DMS153 (cell line): ENCODE measurements at regions not wholly inside any gene's neighbourhood (a gene's known extent, or its start where the extent isn't known, plus 50 kb on each side); places are given as distances from the start of the nearest gene placed in this dataset.
A peak's percentile ranks its signal among the peaks of the same experiment; 100 is the strongest.
"Not testable (repeated sequence)": the region's sequence is repeated elsewhere in the genome, so short reads cannot be mapped to it uniquely, and the experiment has no call there.

Source experiments
- DNase-seq: peaks from one replicate; lab custom pipeline; 2025; lab: John Stamatoyannopoulos, UW

DNA sequence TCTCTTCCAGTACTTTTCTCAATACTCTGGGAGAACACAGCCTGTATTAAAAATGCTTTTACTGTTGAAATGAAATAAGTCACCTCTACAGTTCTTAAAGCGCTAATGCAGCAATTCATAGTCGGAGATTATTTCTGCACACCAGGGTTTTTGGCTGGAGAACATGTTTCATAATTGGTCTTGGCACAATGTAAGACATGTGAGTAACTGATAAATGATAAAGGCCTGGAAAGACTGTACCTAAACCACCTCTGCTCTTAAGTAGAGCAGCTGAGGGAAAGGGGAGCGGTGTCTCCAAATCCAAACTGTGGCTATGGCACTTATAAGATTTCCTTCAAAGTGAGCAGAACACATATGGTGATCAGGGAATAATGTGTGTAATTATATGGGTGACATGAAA lies 390.3 kb upstream of the MBL2 start:
- DNase-seq: no peak

DNA sequence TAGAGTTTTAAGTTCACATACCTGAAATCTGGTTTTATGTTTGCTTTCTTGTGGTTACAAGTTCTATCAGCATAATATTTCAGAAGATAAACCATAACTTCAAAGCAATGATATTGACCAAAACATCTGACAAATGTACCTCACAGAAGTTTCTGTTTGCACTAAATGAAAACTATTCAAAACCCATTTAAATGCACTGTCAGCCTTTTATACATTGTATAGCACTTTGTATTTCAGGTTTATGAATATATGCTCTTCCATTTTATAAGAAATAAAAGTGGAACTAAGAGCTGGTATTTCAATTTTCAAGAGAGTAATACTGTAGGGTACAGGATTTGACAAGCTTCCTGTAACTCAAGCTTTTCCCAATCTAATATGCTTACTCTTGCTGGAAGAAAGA lies 388.6 kb upstream of the MBL2 start:
- DNase-seq: no peak

DNA sequence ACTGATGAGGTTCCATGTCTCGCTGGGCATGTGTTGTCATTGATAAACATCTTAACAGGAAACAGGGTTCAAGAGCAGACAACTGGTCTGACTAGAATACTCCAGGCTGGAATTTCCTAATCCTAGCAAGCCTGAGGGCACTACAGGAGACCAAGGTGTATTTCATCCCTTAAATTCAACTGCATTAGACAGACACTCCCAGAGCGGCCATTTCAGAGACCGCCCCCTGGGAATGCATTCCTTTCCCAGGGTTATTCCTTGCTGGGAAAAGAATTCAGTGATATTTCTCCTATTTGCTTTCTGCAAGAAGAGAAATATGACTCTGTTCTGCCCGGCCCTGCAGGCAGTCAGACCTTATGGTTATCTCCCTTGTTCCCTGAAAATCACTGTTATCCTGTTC lies 383.1 kb upstream of the MBL2 start:
- DNase-seq: not testable (repeated sequence)

DNA sequence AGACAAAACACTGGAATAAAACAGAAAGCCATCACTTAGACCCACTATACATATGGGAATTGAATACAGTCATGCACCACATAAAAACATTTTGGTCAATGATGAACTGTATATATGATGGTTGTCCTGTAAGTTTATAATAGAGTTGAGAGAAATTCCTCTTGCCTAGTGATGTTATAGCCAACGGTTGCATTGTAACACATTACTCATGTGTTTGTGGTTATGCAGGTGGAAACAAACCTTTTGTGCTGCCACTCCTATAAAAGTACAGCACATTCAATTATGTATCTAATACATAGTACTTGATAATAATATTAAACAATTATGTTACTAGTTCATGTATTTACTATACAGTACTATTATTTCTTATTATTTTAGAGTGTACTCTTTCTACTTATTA lies 381.2 kb upstream of the MBL2 start:
- no peak for DNase-seq

DNA sequence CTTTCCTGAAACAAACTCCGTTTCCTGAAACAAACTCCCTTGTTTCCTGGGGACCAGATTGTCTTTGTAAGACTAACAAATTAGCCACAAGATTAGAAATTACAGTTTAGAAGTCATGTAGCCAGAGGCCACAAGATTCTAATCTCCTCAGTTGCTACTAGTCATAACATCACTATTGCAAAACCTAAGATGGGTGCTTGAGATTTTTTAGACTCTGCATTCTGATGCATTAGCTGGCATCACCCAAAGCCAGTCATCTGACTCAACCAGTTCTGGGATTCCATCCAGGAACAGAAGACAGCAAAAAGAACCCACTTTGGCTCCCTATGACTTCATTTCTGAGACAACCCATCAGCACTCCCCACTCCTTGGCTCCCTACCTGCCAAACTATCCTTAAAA lies 367.9 kb upstream of the MBL2 start:
- no peak for DNase-seq

DNA sequence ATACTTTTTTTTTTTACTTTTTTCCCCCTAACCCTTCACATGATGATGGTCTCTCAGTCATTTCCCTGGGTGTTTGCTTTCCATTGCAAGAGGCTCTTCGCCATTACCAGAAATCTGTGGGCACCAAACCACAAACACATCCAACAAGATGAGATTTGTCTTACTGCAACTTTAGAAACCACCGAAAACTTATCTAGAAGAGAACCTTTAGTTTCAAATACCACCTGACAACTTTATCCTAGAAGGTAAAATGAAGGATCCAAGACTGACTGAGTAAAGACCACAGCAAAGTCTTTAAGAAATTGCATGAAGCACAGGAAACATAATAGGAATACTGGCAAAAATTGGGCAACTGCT lies 363.3 kb upstream of the MBL2 start:
- no peak for DNase-seq

DNA sequence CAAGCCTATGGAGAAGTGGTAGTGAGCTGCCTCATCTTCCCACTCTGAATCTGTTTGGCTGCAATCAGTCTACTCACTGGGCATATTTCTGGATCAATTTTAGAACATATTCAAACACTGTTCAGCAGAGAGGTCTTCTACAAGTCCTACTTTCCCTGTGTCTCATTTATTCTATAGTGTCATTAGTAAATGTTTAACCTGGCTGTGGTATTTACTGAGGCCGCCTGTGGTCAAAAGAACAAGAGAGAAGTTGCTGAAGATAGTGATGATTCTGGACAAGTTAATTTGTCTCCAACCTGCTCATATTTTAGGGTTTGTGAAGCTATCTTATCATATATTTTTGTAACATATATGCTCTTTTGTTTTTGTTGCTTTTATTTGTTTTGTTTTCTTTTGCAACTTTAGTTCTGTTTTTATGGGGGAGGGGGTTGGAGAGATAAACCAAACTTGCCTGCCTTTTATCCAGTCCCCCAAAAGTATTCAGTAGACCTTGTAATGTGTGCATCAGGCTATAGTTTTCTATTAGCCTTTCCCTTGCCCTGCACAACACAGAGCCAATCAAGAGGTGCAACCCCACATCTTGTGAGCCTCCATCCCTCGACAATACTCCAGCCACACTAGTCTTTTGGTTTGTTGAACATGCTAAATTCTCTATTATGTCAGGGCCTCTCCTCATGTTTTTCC lies 362.8 kb upstream of the MBL2 start:
- DNase-seq: no peak

DNA sequence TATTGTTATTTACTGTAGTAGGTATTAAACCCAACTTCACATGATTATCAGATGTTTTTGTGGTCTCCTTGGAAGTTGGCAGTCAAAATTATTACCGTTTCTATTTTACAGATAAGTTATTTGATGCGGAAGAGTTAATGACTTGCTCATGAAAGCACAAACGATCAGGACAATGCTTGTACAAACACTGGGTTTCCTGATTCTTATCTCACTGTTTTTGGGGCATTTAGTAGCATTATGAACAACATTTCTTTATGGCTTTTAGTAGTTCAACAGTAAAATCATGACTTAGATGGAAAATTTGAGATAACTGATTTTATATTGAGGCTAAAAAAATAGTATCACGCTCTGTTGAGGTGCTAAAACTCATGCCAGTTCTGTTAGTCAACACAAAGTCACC lies 361.5 kb upstream of the MBL2 start:
- no peak for DNase-seq

DNA sequence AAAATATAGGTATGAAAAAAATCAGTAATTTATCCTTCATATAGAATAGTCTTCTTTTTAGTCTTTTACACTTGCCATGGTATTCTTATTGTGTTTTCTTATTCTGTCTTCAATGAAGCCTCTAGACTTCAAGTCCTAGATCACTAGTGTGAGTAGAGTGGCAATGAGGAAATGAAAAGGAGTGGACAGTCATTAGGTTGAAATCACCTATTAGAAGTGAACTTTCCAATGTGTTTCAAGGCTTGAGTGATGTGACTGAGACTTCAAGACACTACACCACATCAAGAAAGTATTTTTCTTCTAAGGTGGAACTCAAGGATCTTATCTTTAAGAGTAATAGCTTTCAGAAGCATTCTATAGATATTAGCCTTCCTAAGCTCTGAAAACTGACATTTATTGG lies 357.8 kb upstream of the MBL2 start:
- DNase-seq: no peak

DNA sequence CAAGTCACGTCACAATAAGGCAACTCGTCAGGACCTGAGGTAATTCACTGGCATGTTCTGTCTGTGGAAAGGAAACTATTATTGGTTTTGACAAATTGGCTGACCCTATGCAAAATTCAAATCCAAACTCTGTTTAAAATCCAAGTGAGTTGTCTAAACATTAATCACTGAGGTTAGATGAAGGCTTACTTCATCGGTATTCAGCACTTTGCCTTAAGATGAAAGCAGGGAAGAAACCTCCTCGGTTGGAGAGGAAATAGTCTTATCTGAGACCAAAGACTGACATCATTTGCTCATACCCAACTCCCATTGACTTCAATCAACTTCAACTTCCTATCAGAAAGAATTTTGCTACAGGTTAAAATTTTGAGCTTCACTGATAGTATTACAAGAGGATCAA lies 355.1 kb upstream of the MBL2 start:
- DNase-seq: no peak

DNA sequence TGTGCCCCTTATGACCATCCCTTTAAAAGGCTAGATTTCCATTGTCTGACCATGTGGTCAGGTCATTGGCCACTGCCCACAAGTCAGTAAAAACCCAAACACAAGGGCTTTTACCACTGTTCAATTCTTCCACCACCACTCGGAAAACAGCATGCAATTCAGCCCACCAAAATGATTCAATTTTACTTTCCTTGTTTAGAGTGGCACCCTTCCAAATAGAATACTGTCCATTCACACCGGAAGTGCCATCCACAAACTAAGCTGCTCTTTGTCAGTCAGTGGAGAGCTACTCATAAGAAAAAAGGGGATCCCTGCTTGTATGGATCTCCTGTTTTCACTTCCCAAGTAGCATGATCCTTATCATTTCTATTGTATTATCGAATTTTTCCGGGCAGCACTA lies 350.7 kb upstream of the MBL2 start:
- no peak for DNase-seq

DNA sequence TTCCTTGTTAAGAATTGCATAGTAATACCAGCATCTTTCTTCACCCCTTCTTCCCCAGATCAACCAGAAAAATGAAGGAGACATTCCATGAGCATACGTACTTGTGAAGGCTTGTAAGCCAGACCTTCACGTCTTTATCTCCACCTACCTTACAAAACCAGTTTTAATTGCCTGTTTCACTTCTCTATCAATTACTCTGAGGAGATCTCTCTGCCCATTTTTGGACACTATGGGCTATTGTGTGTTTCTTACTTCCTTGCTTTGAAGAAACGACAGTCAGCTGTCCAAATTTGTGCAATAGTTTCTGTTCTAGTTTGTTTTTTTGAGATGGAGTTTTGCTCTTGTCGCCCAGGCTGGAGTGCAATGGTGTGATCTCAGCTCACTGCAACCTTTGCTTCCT lies 349.7 kb upstream of the MBL2 start:
- DNase-seq: no peak

DNA sequence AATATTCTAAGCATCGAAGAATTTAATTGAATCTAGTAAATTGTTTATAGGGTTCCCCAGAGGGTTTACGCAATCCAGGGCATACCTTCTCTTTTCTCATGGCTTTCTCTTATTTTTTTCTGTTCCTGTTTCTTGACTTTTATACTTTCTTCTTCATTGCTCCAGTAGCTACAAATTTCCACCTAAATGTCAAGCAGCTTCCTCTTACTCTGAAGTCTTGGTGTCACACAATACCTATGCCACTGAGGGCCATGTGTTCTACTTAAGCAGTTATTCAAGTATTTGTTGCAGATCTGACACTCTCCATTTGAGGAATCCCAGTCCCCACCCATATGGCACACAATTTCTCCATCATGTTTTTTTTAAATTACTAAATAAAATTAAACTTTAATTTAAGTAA lies 343.1 kb upstream of the MBL2 start:
- DNase-seq: no peak

DNA sequence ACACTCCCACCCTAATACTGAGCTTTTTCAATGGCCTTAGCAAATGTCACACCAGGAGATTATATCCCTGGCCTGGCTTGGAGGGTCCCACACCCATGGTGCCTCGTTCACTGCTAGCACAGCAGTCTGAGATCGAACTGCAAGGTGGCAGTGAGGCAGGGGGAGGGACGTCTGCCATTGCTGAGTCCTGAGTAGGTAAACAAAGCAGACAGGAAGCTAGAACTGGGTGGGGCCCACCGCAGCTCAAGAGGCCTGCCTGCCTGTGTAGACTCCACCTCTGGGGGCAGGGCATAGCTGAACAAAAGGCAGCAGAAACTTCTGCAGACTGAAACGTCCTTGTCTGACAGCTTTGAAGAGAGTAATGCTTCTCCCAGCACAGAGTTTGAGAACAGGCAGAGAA lies 338.9 kb upstream of the MBL2 start:
- DNase-seq: peak; percentile 2

DNA sequence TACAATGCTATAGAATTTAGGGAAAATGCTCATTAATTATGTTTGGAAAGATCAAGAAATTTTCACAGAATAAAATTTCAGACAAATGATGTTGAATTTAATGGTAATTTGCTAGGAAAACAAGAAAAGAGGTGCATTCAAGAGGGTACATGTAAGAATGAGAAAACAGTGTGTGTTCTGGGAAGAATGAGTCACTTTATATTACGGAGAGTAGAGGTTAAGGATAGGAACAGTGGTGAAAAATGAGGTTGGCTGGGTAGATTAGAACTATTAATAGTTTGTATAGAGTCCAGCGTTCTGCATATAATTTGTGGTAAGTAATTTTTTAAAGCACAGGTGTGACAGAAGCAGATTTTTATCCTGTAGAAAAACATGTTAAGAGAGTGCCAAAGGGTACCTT lies 336.7 kb upstream of the MBL2 start:
- DNase-seq: no peak

DNA sequence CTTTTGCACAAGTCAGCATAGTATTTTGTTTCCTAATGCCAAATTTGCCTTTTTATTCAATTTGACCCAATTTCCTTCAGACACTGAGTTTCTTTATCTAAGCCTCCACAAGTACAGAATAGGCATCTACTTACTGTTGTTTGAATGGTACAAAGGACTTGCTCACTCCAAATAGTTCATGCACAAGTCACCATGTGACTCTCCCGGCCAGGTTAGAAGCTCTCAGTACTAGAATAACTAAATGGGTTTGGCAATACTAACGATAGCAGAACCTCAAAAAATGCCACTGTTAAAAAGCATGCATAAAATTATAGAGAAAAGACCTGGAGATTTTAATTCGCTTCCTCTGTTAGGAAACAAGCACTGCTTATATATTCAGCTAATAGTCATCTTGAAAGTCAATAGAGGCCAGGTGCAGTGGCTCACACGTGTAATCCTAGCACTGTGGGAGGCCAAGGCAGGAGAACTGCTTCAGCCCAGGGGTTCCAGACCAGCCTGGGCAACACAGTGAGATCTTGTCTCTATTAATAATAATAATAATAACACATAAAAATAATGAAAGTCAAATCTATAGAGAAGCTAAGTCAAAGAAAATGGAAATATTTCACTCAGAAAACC lies 335.8 kb upstream of the MBL2 start:
- no peak for DNase-seq

DNA sequence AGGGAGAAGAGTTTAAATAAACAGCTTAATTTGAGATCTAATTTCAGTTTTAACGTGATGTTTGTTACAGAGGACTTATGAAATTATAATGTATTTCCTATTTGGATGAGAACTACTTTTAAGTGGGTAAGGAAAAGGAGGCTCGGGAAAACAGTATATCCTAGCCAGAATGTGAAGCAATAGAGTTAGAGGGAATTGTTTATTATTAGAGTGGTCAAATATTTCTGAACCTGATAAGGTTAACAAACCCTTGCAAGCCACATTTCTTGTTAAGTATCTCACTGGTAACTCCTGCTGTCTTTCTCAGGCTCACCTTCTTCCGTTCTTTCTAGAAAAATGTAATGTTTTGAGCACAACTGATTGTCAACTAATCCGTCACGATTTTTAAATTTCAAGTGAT lies 335.1 kb upstream of the MBL2 start:
- DNase-seq: no peak

DNA sequence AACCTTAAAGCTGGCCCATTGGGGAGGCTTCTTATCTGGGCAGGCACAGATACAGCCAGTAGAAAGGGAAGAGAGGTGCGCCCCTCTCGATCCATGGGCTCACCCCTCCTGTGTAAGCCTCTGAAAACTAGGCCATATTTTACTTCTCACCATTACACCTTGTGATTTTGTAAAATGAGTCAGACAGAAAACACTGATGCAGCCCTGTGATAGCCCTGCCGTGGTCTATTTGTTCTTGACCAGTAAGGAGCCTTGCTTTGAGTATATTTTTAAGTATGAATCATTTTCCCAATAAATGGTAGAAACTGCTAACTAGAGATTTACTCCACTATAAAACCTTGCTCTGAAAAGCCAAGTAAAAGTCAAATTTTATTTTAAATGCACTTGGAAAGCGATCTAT lies 329.8 kb upstream of the MBL2 start:
- no peak for DNase-seq

DNA sequence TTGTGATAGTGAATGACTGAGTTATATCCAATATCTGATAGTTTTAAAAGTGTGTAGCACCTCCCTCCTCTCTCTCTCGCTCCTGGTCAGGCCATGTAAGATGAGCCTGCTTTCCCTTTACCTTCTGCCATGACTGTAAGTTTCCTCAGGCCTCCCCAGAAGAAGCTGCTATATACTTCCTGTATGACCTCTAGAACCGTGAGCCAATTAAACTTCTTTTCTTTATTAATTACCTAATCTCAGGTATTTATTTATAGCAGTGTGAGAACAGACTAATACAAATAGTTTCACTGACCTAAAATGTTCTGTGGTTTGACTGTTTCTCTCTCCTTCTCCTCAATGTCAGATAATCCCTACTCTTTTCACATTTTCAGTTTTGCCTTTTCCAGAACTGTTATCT lies 321.3 kb upstream of the MBL2 start:
- DNase-seq: no peak

DNA sequence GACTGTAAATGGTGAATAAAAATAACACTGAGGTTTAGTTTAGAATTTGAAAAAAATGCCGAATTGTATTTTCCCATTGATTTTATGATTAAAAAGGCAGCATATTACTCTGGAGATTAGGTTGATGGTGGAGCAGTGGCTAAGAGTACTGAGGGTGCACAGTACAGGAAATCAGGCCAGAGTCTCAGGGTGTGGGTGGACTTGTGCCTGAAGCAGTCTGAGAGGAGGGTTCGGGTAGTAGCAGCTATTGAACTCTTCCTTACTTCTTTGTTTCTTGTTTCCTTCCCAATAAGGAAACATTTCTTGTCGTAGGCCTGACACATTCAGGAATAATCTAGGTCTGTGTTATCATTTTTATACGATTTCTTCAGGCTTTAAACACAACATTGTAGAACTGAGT lies 319.0 kb upstream of the MBL2 start:
- DNase-seq: no peak

DNA sequence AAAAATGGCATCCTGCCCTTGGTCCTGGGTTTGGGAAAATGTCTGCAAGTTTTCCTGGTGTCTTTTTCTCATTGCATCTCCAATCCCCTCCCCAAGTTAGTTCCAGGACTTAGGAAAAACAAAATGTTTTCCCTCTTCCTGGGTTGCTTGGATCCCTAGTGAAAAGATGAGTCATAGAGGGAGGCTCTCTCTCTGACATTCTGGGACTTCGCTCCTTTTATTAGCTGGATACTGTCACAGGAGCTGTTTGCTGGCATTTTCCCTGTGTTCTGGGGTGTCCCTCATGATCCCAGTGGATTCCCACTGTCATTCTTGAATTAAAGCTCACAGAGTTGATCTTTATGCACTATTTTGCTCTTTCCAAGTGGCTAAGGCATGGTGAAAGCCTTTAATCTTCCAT lies 316.4 kb upstream of the MBL2 start:
- no peak for DNase-seq

DNA sequence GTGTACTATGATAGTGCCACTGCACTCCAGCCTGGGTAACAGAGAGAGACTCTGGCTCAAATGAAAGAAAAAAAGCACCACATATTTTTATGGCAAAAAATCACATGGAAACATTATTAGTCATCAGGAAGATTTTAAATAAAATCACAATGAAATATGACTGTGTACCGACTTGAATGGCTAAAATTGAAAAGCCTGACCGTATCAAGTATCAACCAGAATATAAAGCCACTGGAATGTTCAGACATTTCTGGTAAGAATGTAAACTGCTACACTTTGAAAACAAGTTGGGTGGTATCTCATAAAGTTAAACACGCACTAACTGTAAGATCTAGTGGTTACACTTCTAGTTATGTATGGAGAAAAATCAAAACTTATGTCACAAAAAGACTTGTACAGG lies 306.7 kb upstream of the MBL2 start:
- no peak for DNase-seq

DNA sequence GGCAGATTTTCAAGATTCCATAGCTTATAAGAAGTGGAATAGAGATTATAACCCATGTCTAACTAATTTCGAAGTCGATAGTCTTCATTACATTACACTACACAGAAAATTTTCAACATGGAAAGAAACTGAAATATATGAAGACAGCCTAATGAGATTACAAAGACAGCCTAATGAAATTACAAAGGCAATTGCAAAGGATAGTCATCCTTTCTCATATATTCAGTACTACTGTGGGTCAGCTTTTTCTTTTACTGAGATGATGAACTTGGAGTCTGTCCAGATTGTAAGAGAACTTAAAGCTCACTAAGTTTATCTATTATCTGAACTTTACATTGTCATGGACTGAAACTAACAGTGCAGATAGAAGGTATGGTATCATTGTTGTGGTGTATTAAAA lies 304.4 kb upstream of the MBL2 start:
- DNase-seq: no peak

DNA sequence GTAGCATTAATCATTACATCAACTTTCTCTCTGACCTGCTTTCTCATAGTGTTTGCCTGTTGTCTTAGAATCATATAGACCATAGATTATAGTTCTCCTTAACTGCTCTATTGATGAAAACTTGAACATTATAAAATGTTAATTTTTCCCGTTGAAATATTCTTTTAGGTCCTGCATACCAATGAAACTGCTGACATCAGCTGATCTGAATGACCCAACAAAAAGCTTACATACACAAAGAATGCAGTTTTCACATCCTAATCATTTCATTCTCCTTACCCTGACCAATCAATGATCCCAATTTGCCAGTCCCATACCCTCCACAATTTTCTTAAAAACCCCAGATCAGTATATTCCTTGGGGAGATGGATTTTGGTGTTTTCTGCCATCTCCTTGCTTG lies 302.9 kb upstream of the MBL2 start:
- no peak for DNase-seq

DNA sequence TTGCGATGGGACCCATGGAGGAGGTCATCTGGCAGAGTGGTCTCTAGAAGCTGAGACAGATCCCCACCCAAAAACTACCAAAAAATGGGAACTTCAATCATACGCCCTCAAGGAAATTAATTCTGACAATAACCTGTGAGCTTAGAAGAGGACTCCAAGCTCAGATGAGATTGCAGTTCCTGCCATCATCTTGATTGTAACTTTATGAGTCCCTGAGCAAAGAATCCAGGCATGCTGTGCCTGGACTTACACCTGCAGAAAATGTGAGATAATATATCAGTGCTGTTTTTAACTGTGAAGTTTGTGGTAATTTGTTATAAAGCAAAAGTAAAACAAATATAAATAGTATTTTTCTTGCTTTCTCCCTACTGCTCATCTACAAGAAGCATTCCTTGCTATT lies 299.6 kb upstream of the MBL2 start:
- no peak for DNase-seq
